ENCODE measurements at regions not wholly inside any gene's neighbourhood (a gene's known extent, or its start where the extent isn't known, plus 50 kb on each side); places are given as distances from the start of the nearest gene placed in this dataset.

- POLR2A ChIA-PET: no interaction called here
- H3K9me3 Mint-ChIP-seq: peaks cover 78% of the 10 kb centered on the region
Observed at GRCh38 chr12:127791217-127791616, 475.8 kb upstream of the TMEM132C start.

GRCh38 chr12:127797918-127798317, 469.1 kb upstream of the TMEM132C start:
- no peak for ATAC-seq
- ChIA-PET CTCF (no interaction called here), POLR2A (no interaction called here)
- no peak overlapping the region for H3K27ac Mint-ChIP-seq
- no peaks in the 10 kb centered on the region; the same call in none of the 2 replicates for H3K27me3 Mint-ChIP-seq (ENCODE audit: low read depth)
- H3K4me3 Mint-ChIP-seq: no peak overlapping the region
- H3K36me3 Mint-ChIP-seq: peaks cover 60% of the 10 kb centered on the region
- H3K4me1 Mint-ChIP-seq: no peaks in the 10 kb centered on the region
- DNase-seq (ENCODE audit: low spot score): no peak
- H3K9me3 Mint-ChIP-seq: peaks cover 74% of the 10 kb centered on the region
- no peak for TF ChIP-seq NFE2L1 (CRISPR knock-in tag; IDR thresholded peaks at IDR 0.05)
- TF ChIP-seq ESRRA (CRISPR knock-in tag; IDR thresholded peaks at IDR 0.05; ENCODE audit: borderline replicate concordance): no peak
- TF ChIP-seq NFATC4 (CRISPR knock-in tag; IDR thresholded peaks at IDR 0.05): no peak
- TF ChIP-seq FOXJ3 (CRISPR knock-in tag; IDR thresholded peaks at IDR 0.05; ENCODE audit: borderline replicate concordance): no peak
- TF ChIP-seq ZBTB43 (CRISPR knock-in tag; IDR thresholded peaks at IDR 0.05): no peak
- TF ChIP-seq GTF2I (CRISPR knock-in tag; conservative IDR thresholded peaks at IDR 0.05): no peak
- no peak for TF ChIP-seq ZNF425 (CRISPR knock-in tag; conservative IDR thresholded peaks at IDR 0.05)
- TF ChIP-seq E2F4 (CRISPR knock-in tag; IDR thresholded peaks at IDR 0.05; ENCODE audit: borderline replicate concordance, low read depth): no peak
- no peak for TF ChIP-seq EMX1 (CRISPR knock-in tag; IDR thresholded peaks at IDR 0.05)
- TF ChIP-seq TEAD1 (CRISPR knock-in tag; IDR thresholded peaks at IDR 0.05): no peak
- no peak for TF ChIP-seq ATF3 (CRISPR knock-in tag; conservative IDR thresholded peaks at IDR 0.05)

More at GRCh38 chr12:127791217-127791616, 475.8 kb upstream of the TMEM132C start:
- H3K36me3 Mint-ChIP-seq: peaks cover 66% of the 10 kb centered on the region
- CTCF ChIA-PET: no interaction called here
- H3K4me3 Mint-ChIP-seq: no peak overlapping the region
- no peak for DNase-seq (ENCODE audit: low spot score)
- TF ChIP-seq NR1H2 (CRISPR knock-in tag; IDR thresholded peaks at IDR 0.05) (no peak), FOXK1 (CRISPR knock-in tag; IDR thresholded peaks at IDR 0.05) (no peak), ARID4B (CRISPR knock-in tag; IDR thresholded peaks at IDR 0.05; ENCODE audit: borderline replicate concordance) (no peak), E2F5 (CRISPR knock-in tag; IDR thresholded peaks at IDR 0.05) (no peak), SMAD4 (CRISPR knock-in tag; IDR thresholded peaks at IDR 0.05) (no peak), ZNF512 (CRISPR knock-in tag; IDR thresholded peaks at IDR 0.05; ENCODE audit: borderline replicate concordance) (no peak), ZNF671 (CRISPR knock-in tag; IDR thresholded peaks at IDR 0.05) (no peak)
- no peaks in the 10 kb centered on the region for H3K27me3 Mint-ChIP-seq (ENCODE audit: low read depth)
- H3K27ac Mint-ChIP-seq: no peak overlapping the region
- ATAC-seq: no peak
- no peaks in the 10 kb centered on the region for H3K4me1 Mint-ChIP-seq
